ENCODE measurements at regions not wholly inside any gene's neighbourhood (a gene's known extent, or its start where the extent isn't known, plus 50 kb on each side); places are given as distances from the start of the nearest gene placed in this dataset.

GRCh38 chr1:118303064-118303463 lies 118.0 kb upstream of the SPAG17 start:
- no peak for TF ChIP-seq POLR2A (IDR thresholded peaks at IDR 0.05; ENCODE audit: insufficient read depth in 1 of 2, low read depth in 2 of 2, low read length in 2 of 2)
- TF ChIP-seq NBN (conservative IDR thresholded peaks at IDR 0.05): no peak
- TF ChIP-seq SOX6 (IDR thresholded peaks at IDR 0.05): no peak
- TF ChIP-seq SOX6 (CRISPR knock-in tag; IDR thresholded peaks at IDR 0.05): no peak
- TF ChIP-seq CTCF (CRISPR knock-in tag; IDR thresholded peaks at IDR 0.05): no peak
- TF ChIP-seq CBX5 (CRISPR knock-in tag; IDR thresholded peaks at IDR 0.05; ENCODE audit: borderline replicate concordance): no peak
- TF ChIP-seq ZNF777 (CRISPR knock-in tag; IDR thresholded peaks at IDR 0.05): no peak
- no peak for TF ChIP-seq ZBTB1 (CRISPR knock-in tag; IDR thresholded peaks at IDR 0.05; ENCODE audit: borderline replicate concordance)
- no peak for TF ChIP-seq ZBTB8A (CRISPR knock-in tag; IDR thresholded peaks at IDR 0.05; ENCODE audit: borderline replicate concordance, low read depth)
- no peak for TF ChIP-seq MIXL1 (CRISPR knock-in tag; IDR thresholded peaks at IDR 0.05)
- TF ChIP-seq GABPA (IDR thresholded peaks at IDR 0.05; ENCODE audit: low read depth, low read length): no peak
- TF ChIP-seq GABPA (CRISPR knock-in tag; IDR thresholded peaks at IDR 0.05; ENCODE audit: low read depth): no peak
- no peak for TF ChIP-seq NFE2L1 (CRISPR knock-in tag; IDR thresholded peaks at IDR 0.05; ENCODE audit: borderline replicate concordance)
- no peak for TF ChIP-seq PTBP1 (IDR thresholded peaks at IDR 0.05; ENCODE audit: low read depth, low read length, poor library complexity, severe bottlenecking)
- TF ChIP-seq FOXP1 (IDR thresholded peaks at IDR 0.05): no peak
- no peak for TF ChIP-seq FOXP1 (CRISPR knock-in tag; IDR thresholded peaks at IDR 0.05)
- no peak for TF ChIP-seq POLR2AphosphoS5 (IDR thresholded peaks at IDR 0.05; ENCODE audit: low read depth, low read length)
